A549 (cell line): ENCODE measurements at regions not wholly inside any gene's neighbourhood (a gene's known extent, or its start where the extent isn't known, plus 50 kb on each side); places are given as distances from the start of the nearest gene placed in this dataset.
"Not testable (repeated sequence)": the region's sequence is repeated elsewhere in the genome, so short reads cannot be mapped to it uniquely, and the experiment has no call there.

ENCODE experiments used
- ATAC-seq, 2 experiments: fragments of 200-7000 bp in 1 of 2; fragments of >200 bp in 1 of 2; cut with Nextera tagmentation in 1 of 2; cut with Tn5 transposase in 1 of 2; 3 replicates each; pipeline versions ENCODE4 v1.8.0 to v1.9.1; 2018 to 2020; ENCODE audit warnings: mild to moderate bottlenecking in 1 of 2, moderate library complexity in 1 of 2
- CTCF ChIA-PET: fragments of 300-600 bp; sonication (Branson Sonifier 250); formaldehyde crosslinking; extraction: SDS; loops from one replicate; lab custom pipeline; 2021; ENCODE audit warnings: antibody characterized with exemption, inconsistent platforms; lab: Yijun Ruan, JAX
- POLR2A ChIA-PET: fragments of 350-600 bp; formaldehyde crosslinking; extraction: SDS; loops from one replicate; lab custom pipeline; 2021; ENCODE audit warnings: antibody characterized with exemption, inconsistent platforms; lab: Yijun Ruan, JAX
- DNase-seq, 2 experiments: peaks; one replicate each; pipeline versions ENCODE4 v3.0.0 to v3.0.0-alpha.2; 2011 to 2016; ENCODE audit warnings: low read depth in 1 of 2, low spot score in 1 of 2
- FAIRE-seq: peaks from 2 replicates; lab custom pipeline; 2011; peaks lifted over from hg19 to GRCh38; lab: Jason Lieb, UNC
- H3K27ac ChIP-seq, 2 experiments: fragments of >200 bp; sonication (Bioruptor Twin); formaldehyde crosslinking; 3 replicates each; pipeline ENCODE4 v1.5.1; 2016 to 2017
- H3K4me1 ChIP-seq: fragments of >200 bp; sonication (Bioruptor Twin); formaldehyde crosslinking; 3 replicates; pipeline ENCODE4 v1.6.1; 2016
- H3K4me2 ChIP-seq: fragments of >200 bp; sonication (Bioruptor Twin); formaldehyde crosslinking; 3 replicates; pipeline ENCODE4 v1.6.1; 2016
- H3K4me3 ChIP-seq: fragments of >200 bp; sonication (Bioruptor Twin); formaldehyde crosslinking; 3 replicates; pipeline ENCODE4 v1.5.1; 2016
- H3K9me3 ChIP-seq: fragments of >200 bp; sonication (Bioruptor Twin); formaldehyde crosslinking; 3 replicates; pipeline ENCODE4 v1.6.1; 2016
- BHLHE40 ChIP-seq: IDR thresholded peaks from 2 replicates; pipeline ENCODE4 v1.6.1; 2012; ENCODE audit warnings: low read depth, low read length, inconsistent platforms
- CBX2 ChIP-seq: fragments of 200-600 bp; sonication (generic); IDR thresholded peaks from 2 replicates; pipeline ENCODE4 v1.6.1; 2016; ENCODE audit warnings: low read depth, mild to moderate bottlenecking, borderline replicate concordance
- CEBPB ChIP-seq, 2 experiments: fragments of >200 bp in 1 of 2; sonication (Bioruptor Twin) in 1 of 2; formaldehyde crosslinking in 1 of 2; IDR thresholded peaks; 2 replicates each; pipeline ENCODE4 v1.6.1; 2012 to 2016
- E2F6 ChIP-seq: IDR thresholded peaks from 2 replicates; pipeline ENCODE4 v1.6.1; 2012; ENCODE audit warnings: low read depth, borderline replicate concordance
- FOXS1 ChIP-seq: fragments of 250-450 bp; sonication (Bioruptor Pico); IDR thresholded peaks from 2 replicates; pipeline ENCODE4 v1.5.0; 2020; ENCODE audit warnings: mild to moderate bottlenecking, moderate library complexity
- GATA3 ChIP-seq: IDR thresholded peaks from 2 replicates; pipeline ENCODE4 v1.6.1; 2012; ENCODE audit warnings: borderline replicate concordance
- MAFK ChIP-seq: fragments of 450-650 bp; IDR thresholded peaks from 2 replicates; pipeline ENCODE4 v1.6.1; 2014; ENCODE audit not compliant: partially characterized antibody
- NFE2L2 ChIP-seq: fragments of 150-350 bp; conservative IDR thresholded peaks from 2 replicates; pipeline ENCODE4 v1.6.1; 2014; ENCODE audit warnings: low read length
- PHF8 ChIP-seq: fragments of 200-600 bp; sonication (generic); IDR thresholded peaks from 2 replicates; pipeline ENCODE4 v1.6.1; 2016; ENCODE audit warnings: low read depth, mild to moderate bottlenecking, antibody characterized with exemption, moderate library complexity, borderline replicate concordance
- POLR2AphosphoS2 ChIP-seq: conservative IDR thresholded peaks from 2 replicates; pipeline ENCODE4 v1.6.1; 2012; ENCODE audit warnings: low read length, improper control_type of control experiment, inconsistent platforms
- REST ChIP-seq: fragments of 200-600 bp; sonication (generic); IDR thresholded peaks from 2 replicates; pipeline ENCODE4 v1.6.1; 2016; ENCODE audit warnings: antibody characterized with exemption, mild to moderate bottlenecking, moderate library complexity
- RNF2 ChIP-seq: fragments of 200-600 bp; sonication (generic); IDR thresholded peaks from 2 replicates; pipeline ENCODE4 v1.6.1; 2016; ENCODE audit warnings: low read depth, mild to moderate bottlenecking, antibody characterized with exemption, moderate library complexity, borderline replicate concordance
- TP53 ChIP-seq: fragments of 250-450 bp; sonication (Bioruptor Pico); IDR thresholded peaks from 2 replicates; pipeline ENCODE4 v1.5.0; 2021; ENCODE audit warnings: mild to moderate bottlenecking, moderate library complexity
- ZNF302 ChIP-seq: fragments of 250-450 bp; sonication (Bioruptor Pico); IDR thresholded peaks from 2 replicates; pipeline ENCODE4 v1.9.0; 2021; ENCODE audit warnings: inconsistent platforms, mild to moderate bottlenecking, moderate library complexity
- WGBS: methylation state at CpG from one replicate; pipeline ENCODE4 v1.1.6; 2017; ENCODE audit errors: missing lambda C conversion rate; 5-methylcytosine and 5-hydroxymethylcytosine counted together
- TF ChIP-seq, protein P1 (sequence below): fragments of 250-450 bp; sonication (Bioruptor Pico); IDR thresholded peaks from 2 replicates; pipeline ENCODE4 v1.5.0; 2020; ENCODE audit warnings: low read depth, mild to moderate bottlenecking, moderate library complexity
- TF ChIP-seq, protein P2 (sequence below): fragments of >200 bp; sonication (Bioruptor Twin); formaldehyde crosslinking; IDR thresholded peaks from 3 replicates; pipeline ENCODE4 v1.6.1; 2016
- TF ChIP-seq, protein P3 (sequence below): fragments of >200 bp; sonication (Bioruptor Twin); formaldehyde crosslinking; IDR thresholded peaks from 3 replicates; pipeline ENCODE4 v1.5.1; 2016
- TF ChIP-seq, protein P4 (sequence below): fragments of 450-650 bp; IDR thresholded peaks from 2 replicates; pipeline ENCODE4 v1.6.1; 2014; ENCODE audit warnings: antibody characterized with exemption

DNA sequence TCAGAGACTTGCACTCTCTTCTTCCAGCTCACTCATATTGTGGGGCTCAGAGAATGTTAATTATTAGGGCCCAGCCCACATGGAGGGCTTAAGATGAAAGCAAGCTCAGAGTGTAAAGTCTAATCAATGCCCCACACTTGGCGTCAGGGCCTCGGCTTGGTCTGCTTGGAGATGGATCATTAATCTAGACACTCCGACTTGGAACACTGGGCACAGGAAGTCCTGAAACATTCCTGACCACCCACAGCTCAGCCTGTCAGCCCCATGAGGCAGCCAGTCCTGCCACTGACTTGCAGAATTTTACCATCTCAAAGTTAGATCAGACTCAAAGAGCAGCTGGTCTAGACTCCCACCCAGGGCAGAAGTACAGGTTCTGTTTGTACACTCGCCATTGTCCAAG lies 69.8 kb upstream of the TRABD2B start:
- no peak for TF ChIP-seq CEBPB (IDR thresholded peaks at IDR 0.05)
- TF ChIP-seq, protein P1, sequence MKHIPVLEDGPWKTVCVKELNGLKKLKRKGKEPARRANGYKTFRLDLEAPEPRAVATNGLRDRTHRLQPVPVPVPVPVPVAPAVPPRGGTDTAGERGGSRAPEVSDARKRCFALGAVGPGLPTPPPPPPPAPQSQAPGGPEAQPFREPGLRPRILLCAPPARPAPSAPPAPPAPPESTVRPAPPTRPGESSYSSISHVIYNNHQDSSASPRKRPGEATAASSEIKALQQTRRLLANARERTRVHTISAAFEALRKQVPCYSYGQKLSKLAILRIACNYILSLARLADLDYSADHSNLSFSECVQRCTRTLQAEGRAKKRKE (CRISPR knock-in tag) = no peak
- no peak for TF ChIP-seq E2F6
- no peak for TF ChIP-seq RNF2
- no peak for TF ChIP-seq NFE2L2
- TF ChIP-seq, protein P2, sequence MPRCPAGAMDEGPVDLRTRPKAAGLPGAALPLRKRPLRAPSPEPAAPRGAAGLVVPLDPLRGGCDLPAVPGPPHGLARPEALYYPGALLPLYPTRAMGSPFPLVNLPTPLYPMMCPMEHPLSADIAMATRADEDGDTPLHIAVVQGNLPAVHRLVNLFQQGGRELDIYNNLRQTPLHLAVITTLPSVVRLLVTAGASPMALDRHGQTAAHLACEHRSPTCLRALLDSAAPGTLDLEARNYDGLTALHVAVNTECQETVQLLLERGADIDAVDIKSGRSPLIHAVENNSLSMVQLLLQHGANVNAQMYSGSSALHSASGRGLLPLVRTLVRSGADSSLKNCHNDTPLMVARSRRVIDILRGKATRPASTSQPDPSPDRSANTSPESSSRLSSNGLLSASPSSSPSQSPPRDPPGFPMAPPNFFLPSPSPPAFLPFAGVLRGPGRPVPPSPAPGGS = no peak
- TF ChIP-seq, protein P3, sequence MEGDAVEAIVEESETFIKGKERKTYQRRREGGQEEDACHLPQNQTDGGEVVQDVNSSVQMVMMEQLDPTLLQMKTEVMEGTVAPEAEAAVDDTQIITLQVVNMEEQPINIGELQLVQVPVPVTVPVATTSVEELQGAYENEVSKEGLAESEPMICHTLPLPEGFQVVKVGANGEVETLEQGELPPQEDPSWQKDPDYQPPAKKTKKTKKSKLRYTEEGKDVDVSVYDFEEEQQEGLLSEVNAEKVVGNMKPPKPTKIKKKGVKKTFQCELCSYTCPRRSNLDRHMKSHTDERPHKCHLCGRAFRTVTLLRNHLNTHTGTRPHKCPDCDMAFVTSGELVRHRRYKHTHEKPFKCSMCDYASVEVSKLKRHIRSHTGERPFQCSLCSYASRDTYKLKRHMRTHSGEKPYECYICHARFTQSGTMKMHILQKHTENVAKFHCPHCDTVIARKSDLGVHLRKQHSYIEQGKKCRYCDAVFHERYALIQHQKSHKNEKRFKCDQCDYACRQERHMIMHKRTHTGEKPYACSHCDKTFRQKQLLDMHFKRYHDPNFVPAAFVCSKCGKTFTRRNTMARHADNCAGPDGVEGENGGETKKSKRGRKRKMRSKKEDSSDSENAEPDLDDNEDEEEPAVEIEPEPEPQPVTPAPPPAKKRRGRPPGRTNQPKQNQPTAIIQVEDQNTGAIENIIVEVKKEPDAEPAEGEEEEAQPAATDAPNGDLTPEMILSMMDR = no peak
- TF ChIP-seq BHLHE40 = no peak
- TF ChIP-seq TP53 (CRISPR knock-in tag) = no peak
- TF ChIP-seq REST = no peak
- TF ChIP-seq FOXS1 (CRISPR knock-in tag) = no peak
- TF ChIP-seq MAFK = no peak
- TF ChIP-seq ZNF302 (CRISPR knock-in tag) = no peak
- no peak for TF ChIP-seq PHF8
- no peak for TF ChIP-seq CBX2
- no peak for TF ChIP-seq GATA3
- TF ChIP-seq POLR2AphosphoS2 = no peak
- TF ChIP-seq, protein P4, sequence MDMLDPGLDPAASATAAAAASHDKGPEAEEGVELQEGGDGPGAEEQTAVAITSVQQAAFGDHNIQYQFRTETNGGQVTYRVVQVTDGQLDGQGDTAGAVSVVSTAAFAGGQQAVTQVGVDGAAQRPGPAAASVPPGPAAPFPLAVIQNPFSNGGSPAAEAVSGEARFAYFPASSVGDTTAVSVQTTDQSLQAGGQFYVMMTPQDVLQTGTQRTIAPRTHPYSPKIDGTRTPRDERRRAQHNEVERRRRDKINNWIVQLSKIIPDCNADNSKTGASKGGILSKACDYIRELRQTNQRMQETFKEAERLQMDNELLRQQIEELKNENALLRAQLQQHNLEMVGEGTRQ = no peak
- Histone ChIP-seq H3K4me1 (no peaks in the 10 kb centered on the region), H3K4me2 (no peak overlapping the region), H3K27ac (no peak overlapping the region), H3K9me3 (no peaks in the 10 kb centered on the region), H3K4me3 (no peak overlapping the region)
- DNase-seq (no peak), FAIRE-seq (no peak), ATAC-seq (no peak)
- ChIA-PET POLR2A (no interaction called here), CTCF (interaction anchor here (1.2 to 1.4 kb wide), 2 partner anchors 9 to 347 kb away, joined by 3 read pairs; no protein-coding TSS in a partner anchor)
- WGBS = 30% methylated on average over 2 of the region's 4 CpGs

GRCh38 chr1:48064693-48065092 lies 67.5 kb upstream of the TRABD2B start:
- DNase-seq, H3K4me2 ChIP-seq, FAIRE-seq, H3K4me3 ChIP-seq, POLR2A ChIA-PET, H3K9me3 ChIP-seq, H3K27ac ChIP-seq, ATAC-seq, H3K4me1 ChIP-seq, CTCF ChIA-PET: not testable (repeated sequence)
- 38% methylated on average over 5 of the region's 5 CpGs for WGBS
